SU-DHL-6 (cell line): ENCODE measurements at regions not wholly inside any gene's neighbourhood (a gene's known extent, or its start where the extent isn't known, plus 50 kb on each side); places are given as distances from the start of the nearest gene placed in this dataset.

ENCODE experiments used
- CTCF ChIP-seq: fragments of 200-600 bp; sonication (generic); IDR thresholded peaks from one replicate; pipeline ENCODE4 v1.5.1; 2017; ENCODE audit warnings: antibody characterized with exemption, mild to moderate bottlenecking, low read length, moderate library complexity; ENCODE audit not compliant: insufficient read depth, poor library complexity, severe bottlenecking
- EZH2phosphoT487 ChIP-seq: fragments of 200-600 bp; sonication (generic), shearing (Covaris generic); conservative IDR thresholded peaks from 2 replicates; pipeline ENCODE4 v1.6.1; 2018; ENCODE audit warnings: mild to moderate bottlenecking, antibody characterized with exemption, low read length, moderate library complexity, mixed read lengths

GRCh38 chr3:102135316-102135715 is 286.0 kb downstream of the NFKBIZ start:
- no peak for TF ChIP-seq CTCF
- no peak for TF ChIP-seq EZH2phosphoT487
